ENCODE measurements at regions not wholly inside any gene's neighbourhood (a gene's known extent, or its start where the extent isn't known, plus 50 kb on each side); places are given as distances from the start of the nearest gene placed in this dataset.
"Not testable (repeated sequence)": the region's sequence is repeated elsewhere in the genome, so short reads cannot be mapped to it uniquely, and the experiment has no call there.

- no peak for DNase-seq
Observed at GRCh38 chr18:29982218-29982617, 1060.3 kb downstream of the DSC3 start.

DNA sequence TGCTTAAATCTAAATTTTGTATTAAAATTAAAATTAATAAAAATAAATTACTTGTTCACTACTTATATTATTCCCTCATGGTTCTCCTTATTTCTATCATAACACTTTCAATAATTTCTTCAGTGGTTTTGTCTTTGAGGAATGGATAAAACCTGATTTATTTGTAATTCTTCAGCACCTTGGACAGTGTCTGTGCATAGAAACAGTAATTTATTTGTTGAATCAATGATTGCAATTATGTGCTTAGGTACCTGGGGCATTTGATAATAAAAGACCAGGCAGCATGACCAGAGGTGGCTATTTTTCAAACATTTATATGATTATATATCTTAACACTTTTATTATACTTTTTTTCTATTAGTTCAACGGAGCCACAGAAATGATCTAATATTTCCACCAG is 1062.7 kb downstream of the DSC3 start:
- DNase-seq, result no peak

DNA sequence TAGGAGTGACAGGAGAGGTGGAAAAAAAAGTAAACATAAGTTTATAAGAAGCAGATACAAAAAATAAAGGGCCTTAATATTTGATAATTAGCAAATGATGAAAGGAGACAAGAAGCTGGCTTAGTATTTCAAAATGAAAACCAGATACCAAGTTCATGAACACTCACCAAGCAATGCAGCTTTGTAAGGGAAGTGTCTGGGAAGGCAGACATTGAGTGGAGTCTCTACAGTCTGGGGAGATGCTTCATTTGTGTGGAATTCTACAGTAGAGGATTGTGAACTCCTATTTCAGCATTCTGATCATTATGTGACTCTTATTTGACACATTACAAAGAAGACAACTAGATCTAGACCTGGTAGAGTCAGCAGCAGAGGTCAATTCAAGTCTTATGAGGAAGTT is 1072.7 kb downstream of the DSC3 start:
- DNase-seq, result no peak

DNA sequence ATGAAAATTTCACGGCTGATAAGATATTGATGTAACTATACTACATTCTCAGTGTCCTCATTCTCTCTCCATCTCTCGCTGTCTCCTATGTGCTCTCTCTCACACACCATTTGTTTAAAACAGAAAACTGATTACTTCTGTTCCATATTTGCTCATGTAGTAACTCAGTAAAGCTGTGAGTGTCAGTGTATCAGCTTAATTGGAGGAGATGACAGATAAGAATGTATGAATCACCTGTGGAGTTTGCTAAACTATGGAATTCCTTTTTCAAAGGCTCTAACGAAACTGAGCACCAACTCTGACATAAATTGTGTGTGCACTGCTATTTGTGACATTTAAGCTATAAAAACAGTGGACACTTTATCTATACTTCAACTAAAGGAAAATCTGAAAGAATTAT is 1080.0 kb downstream of the DSC3 start:
- no peak for DNase-seq

GRCh38 chr18:29960539-29960938 is 1082.0 kb downstream of the DSC3 start:
- DNase-seq, result no peak

- DNase-seq, result no peak
Observed at GRCh38 chr18:29930231-29930630, 1112.3 kb downstream of the DSC3 start.

DNA sequence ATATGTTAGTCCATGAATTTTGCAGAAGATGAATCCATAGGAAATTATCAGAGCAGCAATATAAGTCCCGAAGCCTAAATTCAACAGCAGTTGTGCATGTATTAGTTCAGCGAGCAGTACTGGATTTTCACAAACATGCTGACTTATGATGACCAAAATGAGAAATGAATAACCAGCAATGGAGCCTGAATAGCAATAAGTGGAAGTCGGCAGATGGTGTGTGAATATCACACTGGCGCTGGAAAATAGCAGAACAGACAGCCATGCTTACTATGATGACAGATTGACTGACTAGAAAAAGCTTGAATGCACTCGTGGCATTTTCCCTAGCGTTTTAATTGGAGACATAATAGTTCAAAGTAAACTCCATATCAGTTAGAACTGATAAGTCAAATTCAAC is 1114.5 kb downstream of the DSC3 start:
- no peak for DNase-seq

GRCh38 chr18:29925566-29925965 is 1117.0 kb downstream of the DSC3 start:
- DNase-seq, result no peak

DNA sequence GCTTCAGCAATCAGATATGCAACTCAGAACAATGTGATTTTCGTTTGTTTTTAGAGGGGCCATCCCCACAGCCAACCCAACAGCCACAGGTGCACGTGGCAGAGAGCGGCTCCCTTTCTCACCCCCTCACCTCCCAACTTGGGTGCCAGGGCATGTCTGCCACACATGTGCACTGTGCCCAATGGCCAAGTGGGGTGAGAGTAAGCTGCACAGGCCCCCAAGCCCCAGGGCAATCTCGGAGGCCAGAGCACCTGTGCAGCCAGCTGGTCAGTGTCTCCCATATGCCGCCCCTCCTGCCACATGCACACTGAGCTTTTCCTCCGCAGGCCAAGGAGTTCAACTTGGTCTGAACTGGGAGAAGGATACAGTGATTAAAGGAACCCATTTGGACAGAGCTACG is 1130.2 kb downstream of the DSC3 start:
- DNase-seq, result no peak

DNA sequence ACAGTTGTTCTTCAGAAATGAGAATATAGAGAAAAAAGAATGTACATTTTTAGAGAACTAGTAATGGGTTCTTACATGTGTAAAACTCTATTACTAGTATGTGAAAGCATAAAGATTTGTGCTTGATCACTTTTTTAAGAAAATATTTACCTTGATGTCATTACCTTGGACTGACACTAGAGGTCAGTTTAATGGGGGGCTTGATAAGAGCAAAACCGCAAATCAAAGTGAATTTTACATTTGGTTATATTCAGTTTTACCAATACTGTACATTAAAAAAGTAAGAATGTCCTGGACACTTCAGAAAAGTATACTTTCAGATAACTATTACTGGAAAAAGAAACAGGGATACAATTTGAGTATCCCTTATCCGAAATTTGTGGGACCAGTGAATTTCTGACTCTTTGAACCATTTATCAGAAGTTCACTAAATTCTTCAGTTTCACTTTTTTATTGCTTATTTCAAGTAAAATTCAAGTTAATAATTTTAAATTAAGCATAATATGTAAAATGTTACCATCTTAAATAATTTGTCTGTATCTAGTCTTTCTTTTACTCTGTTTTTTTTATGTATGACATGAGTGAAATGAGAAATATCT is 1149.5 kb downstream of the DSC3 start:
- DNase-seq, result no peak

- DNase-seq, result no peak
Observed at GRCh38 chr18:29883114-29883513, 1159.4 kb downstream of the DSC3 start.

- no peak for DNase-seq
Observed at GRCh38 chr18:29882620-29883019, 1159.9 kb downstream of the DSC3 start.

- DNase-seq, result no peak
Observed at GRCh38 chr18:29879763-29880162, 1162.8 kb downstream of the DSC3 start.

- no peak for DNase-seq
Observed at GRCh38 chr18:29874519-29875098, 1167.9 kb downstream of the DSC3 start.

DNA sequence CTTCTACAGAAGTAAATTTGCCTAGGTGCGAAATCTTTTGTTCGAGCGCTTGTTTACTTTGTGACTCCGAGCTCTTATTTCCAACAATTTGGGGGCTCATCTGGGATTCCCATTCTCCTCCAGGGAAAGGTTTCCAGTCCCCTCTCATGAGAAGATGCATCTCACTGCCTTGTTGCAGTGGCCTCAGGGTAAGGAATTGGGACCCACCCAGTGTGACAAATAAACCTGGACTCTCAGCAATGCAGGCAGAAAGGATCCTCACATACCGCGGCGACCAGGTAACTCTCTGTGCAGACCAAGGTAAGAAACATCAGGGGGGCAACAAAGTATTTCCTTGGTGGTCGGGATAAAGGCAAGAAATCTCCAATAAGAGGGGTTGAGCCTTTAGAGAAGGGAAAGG is 1169.3 kb downstream of the DSC3 start:
- no peak for DNase-seq

DNA sequence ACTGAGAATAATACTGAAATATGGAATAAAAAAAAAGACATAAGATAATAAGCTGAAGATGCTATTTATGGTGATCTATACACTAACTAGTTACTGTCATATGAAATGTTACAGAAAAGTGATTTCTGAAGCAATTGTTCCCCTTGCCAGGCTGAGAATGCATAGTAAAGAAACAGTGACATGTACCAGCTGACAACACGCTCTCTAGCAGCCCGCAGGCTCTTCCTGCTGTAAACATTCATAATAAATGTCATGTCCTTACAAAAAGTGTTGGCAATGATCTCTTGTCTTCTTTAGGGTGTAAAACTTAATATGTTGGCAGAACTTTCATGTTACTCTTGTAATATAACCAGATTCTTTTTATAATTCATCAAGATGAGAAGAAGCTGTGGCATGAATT is 1171.3 kb downstream of the DSC3 start:
- DNase-seq, result no peak

DNA sequence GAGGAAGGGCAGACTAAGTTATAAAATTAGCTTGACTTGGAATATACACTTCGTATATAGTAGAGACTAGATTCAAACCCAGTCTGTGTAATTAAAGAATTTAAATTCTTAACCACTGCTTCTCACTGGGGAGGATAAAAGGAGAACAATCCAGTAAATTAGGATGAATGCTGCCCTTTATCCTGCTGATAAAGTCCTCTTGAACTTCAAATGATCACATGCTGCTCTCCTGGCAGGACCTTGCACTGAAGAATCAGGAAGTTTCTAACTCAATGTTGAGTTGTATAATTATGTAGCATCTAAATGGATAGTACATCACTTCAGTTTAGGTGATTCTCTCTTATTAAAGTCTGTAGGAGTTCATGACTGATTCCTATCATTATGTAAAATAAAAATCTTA is 1179.7 kb downstream of the DSC3 start:
- DNase-seq, result no peak

- no peak for DNase-seq
Observed at GRCh38 chr18:29855637-29856036, 1186.9 kb downstream of the DSC3 start.

- no peak for DNase-seq
Observed at GRCh38 chr18:29853126-29853525, 1189.4 kb downstream of the DSC3 start.

GRCh38 chr18:29849144-29849543 is 1193.4 kb downstream of the DSC3 start:
- DNase-seq, result no peak

DNA sequence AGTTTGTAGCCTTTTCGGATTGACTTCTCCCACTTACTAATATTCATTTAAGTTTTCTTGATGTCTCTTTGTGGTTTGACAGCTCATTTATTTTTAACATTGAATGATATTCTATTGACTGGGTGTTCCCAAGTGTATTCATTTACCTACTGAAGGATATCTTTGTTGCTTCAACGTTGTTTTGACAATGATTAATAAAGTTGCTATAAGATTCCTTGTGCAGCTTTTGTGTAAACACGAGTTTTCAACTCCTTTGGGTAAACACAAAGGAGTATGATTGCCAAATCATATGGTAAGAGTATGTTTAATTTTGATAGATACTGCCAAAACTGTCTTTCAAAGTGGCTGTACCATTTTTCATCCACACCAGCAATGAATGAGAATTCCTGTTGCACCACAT is 1200.9 kb downstream of the DSC3 start:
- no peak for DNase-seq

GRCh38 chr18:29840089-29840488 is 1202.5 kb downstream of the DSC3 start:
- no peak for DNase-seq

DNA sequence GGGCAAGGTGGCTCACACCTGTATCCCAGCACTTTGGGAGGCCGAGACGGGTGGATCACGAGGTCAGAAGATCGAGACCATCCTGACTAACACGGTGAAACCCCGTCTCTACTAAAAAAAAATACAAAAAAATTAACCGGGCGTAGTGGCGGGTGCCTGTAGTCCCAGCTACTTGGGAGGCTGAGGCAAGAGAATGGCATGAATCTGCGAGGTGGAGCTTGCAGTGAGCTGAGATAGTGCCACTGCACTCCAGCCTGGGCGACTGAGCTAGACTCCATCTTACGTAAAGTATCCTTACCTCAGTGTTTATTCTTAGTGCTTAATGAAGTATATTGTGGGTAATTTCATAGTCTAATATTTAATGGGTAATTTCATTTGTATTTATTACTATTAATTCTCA is 1203.6 kb downstream of the DSC3 start:
- DNase-seq, result not testable (repeated sequence)

GRCh38 chr18:29838556-29838955 is 1204.0 kb downstream of the DSC3 start:
- DNase-seq, result no peak

DNA sequence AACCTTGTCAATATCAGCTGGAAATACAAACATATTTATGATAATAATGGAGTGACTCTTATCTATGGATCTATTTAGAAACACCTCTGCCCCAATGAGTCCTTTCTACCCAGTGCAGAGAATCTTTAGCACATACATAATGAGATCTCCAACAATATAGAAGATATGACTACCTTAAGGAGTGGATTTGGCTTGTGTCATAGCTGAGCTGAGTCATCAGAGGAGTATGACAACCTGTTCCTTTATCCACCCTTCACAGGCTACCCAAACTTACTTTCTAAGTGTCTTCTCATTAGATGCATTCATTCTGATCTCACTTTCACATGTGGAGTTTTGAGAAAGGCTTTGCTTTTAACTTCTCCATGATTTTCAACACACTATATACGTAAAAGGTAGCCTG is 1218.9 kb downstream of the DSC3 start:
- no peak for DNase-seq
